GM04503 (cell line): ENCODE measurements at regions not wholly inside any gene's neighbourhood (a gene's known extent, or its start where the extent isn't known, plus 50 kb on each side); places are given as distances from the start of the nearest gene placed in this dataset.
"Not testable (repeated sequence)": the region's sequence is repeated elsewhere in the genome, so short reads cannot be mapped to it uniquely, and the experiment has no call there.

Experiments
- DNase-seq: peaks from one replicate; pipeline ENCODE4 v3.0.0-alpha.2; 2012; ENCODE audit warnings: low read depth

GRCh38 chr9:17846948-17847655 is 268.2 kb downstream of the SH3GL2 start:
- no peak for DNase-seq

- no peak for DNase-seq
Measured at GRCh38 chr9:17847908-17848307, 269.0 kb downstream of the SH3GL2 start.

GRCh38 chr9:17852108-17852507 is 273.2 kb downstream of the SH3GL2 start:
- DNase-seq, result no peak

- no peak for DNase-seq
Measured at GRCh38 chr9:17854487-17854886, 275.6 kb downstream of the SH3GL2 start.

GRCh38 chr9:17856995-17857394 is 278.1 kb downstream of the SH3GL2 start:
- DNase-seq, result no peak

- no peak for DNase-seq
Measured at GRCh38 chr9:17859228-17859627, 280.4 kb downstream of the SH3GL2 start.

- no peak for DNase-seq
Measured at GRCh38 chr9:17859987-17860386, 281.1 kb downstream of the SH3GL2 start.

- DNase-seq, result no peak
Measured at GRCh38 chr9:17862101-17862500, 283.2 kb downstream of the SH3GL2 start.

- no peak for DNase-seq
Measured at GRCh38 chr9:17862629-17863028, 283.8 kb downstream of the SH3GL2 start.

- no peak for DNase-seq
Measured at GRCh38 chr9:17863213-17863883, 284.5 kb downstream of the SH3GL2 start.

GRCh38 chr9:17863924-17864323 is 285.1 kb downstream of the SH3GL2 start:
- no peak for DNase-seq

GRCh38 chr9:17864951-17865350 is 286.1 kb downstream of the SH3GL2 start:
- no peak for DNase-seq

- no peak for DNase-seq
Measured at GRCh38 chr9:17865881-17866280, 287.0 kb downstream of the SH3GL2 start.

GRCh38 chr9:17870722-17871121 is 291.9 kb downstream of the SH3GL2 start:
- no peak for DNase-seq

- DNase-seq, result no peak
Measured at GRCh38 chr9:17871213-17871890, 292.5 kb downstream of the SH3GL2 start.

GRCh38 chr9:17875886-17876285 is 297.0 kb downstream of the SH3GL2 start:
- no peak for DNase-seq

GRCh38 chr9:17876687-17877086 is 297.8 kb downstream of the SH3GL2 start:
- no peak for DNase-seq

- DNase-seq, result no peak
Measured at GRCh38 chr9:17878810-17879370, 300.0 kb downstream of the SH3GL2 start.

- DNase-seq, result no peak
Measured at GRCh38 chr9:17881371-17881770, 302.5 kb downstream of the SH3GL2 start.

GRCh38 chr9:17882688-17883594 is 304.1 kb downstream of the SH3GL2 start:
- DNase-seq, result no peak

- DNase-seq, result no peak
Measured at GRCh38 chr9:17888066-17888465, 309.2 kb downstream of the SH3GL2 start.

- not testable (repeated sequence) for DNase-seq
Measured at GRCh38 chr9:17888964-17889363, 310.1 kb downstream of the SH3GL2 start.
